Retina (tissue), 1 donor: ENCODE measurements at regions not wholly inside any gene's neighbourhood (a gene's known extent, or its start where the extent isn't known, plus 50 kb on each side); places are given as distances from the start of the nearest gene placed in this dataset.
"Not testable (repeated sequence)": the region's sequence is repeated elsewhere in the genome, so short reads cannot be mapped to it uniquely, and the experiment has no call there.

Experiments used
- DNase-seq: peaks from one replicate; pipeline ENCODE4 v3.0.0-alpha.2; 2016

DNA sequence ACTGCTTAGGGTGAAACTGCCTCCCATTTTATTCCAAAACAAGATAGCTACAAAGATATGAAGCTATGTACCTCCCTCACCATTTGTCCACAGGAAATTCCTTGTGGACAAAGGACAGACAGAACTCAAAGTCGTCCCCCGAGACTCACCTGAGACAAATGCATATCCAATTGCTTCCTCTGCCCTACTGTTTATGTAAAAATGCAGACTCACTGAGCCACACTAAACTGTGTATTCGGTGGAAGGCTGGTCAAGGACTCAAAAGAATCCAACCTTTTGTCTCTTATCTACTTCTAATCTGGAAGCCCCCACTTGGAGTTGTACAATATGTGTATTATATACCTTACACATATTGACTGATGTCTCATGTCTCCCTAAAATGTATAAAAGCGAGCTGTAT, 288.0 kb upstream of the ERCC4 start:
- no peak for DNase-seq

- not testable (repeated sequence) for DNase-seq
These were observed 287.4 kb upstream of the ERCC4 start for GRCh38 chr16:13632504-13632903.

DNA sequence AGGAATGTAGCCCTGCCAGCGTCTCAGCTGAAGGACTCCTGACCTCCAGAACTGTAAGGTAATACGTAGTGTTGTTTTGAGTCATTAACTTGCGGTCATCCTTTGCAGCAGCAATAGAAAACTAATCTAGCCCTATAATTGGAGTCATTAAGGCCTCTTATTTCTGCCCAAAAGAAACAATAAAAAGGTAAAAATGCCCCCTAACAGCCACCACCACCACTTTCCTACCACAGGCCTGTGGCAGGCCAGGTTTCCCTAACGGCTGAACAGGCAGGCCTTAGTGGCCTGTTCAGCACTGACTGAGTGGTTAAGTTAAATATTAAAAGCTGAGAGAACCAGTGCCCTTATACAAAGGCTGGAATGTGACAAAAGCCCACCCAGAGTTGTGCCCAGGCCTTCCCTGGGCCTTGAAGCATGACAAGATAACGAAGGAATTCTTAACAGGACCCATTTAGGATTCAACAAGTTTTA, 286.5 kb upstream of the ERCC4 start:
- no peak for DNase-seq

DNA sequence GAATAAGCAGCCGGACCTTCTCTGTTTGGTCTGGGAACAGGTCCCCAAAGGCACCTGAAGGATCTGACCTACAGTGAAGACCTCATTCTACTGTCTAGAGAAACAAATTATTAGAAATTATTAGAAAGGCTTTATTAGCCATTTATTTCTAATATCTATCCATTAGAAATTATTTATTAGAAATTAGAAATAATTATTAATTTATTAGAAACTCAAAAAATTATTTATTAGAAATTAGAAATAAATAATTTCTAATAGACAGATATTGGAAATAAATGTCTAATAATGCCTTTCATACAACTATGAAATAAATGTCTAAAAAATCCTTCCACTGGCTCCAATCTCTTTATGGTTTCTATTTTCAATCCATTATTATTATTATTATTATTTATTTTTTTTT, 285.7 kb upstream of the ERCC4 start:
- DNase-seq: no peak

- no peak for DNase-seq
These were observed 285.0 kb upstream of the ERCC4 start for GRCh38 chr16:13634959-13635358.

GRCh38 chr16:13638218-13638617, 281.7 kb upstream of the ERCC4 start:
- no peak for DNase-seq

DNA sequence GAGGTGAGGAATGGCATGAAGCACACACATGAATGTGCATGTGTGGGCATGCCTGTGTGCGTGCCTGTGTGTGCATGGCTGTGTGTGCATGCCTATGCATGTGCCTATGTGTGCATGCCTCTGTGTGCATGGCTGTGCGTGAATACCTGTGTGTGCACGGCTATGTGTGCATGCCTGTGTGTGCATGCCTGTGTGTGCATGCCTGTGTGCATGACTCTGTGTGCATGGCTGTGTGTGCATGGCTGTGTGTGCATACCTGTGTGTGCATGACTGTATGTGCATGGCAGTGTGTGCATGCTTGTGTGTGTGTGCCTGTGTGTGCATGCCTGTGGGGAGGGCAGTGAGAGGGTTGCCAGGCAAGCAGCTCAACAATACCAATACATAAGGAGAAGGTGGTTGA, 276.5 kb upstream of the ERCC4 start:
- no peak for DNase-seq

GRCh38 chr16:13645601-13646245, 274.2 kb upstream of the ERCC4 start:
- DNase-seq: no peak

- DNase-seq: no peak
These were observed 259.1 kb upstream of the ERCC4 start for GRCh38 chr16:13660807-13661206.

- no peak for DNase-seq
These were observed 254.1 kb upstream of the ERCC4 start for GRCh38 chr16:13665876-13666275.

DNA sequence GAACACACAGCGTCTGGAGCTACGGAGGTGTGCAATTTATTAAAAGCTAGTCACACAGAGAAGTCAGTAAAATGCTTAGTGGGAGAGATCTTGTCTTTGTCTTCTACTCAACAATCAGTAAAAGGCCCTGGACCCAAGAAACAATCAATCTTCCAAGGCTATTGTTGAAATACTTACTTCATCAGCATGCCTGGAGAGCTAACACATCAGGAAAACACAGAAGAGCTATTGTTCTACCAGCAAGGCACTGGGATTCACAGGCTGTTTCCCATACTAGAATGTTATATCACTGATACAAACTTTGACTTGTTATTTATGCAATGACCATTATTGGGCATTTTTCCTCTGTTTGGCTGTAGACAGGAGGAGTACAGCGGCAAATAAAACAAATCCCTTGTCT, 247.8 kb upstream of the ERCC4 start:
- DNase-seq: peak; percentile 3

GRCh38 chr16:13680021-13680889, 239.7 kb upstream of the ERCC4 start:
- DNase-seq: no peak

- DNase-seq: no peak
These were observed 235.0 kb upstream of the ERCC4 start for GRCh38 chr16:13684819-13685563.

DNA sequence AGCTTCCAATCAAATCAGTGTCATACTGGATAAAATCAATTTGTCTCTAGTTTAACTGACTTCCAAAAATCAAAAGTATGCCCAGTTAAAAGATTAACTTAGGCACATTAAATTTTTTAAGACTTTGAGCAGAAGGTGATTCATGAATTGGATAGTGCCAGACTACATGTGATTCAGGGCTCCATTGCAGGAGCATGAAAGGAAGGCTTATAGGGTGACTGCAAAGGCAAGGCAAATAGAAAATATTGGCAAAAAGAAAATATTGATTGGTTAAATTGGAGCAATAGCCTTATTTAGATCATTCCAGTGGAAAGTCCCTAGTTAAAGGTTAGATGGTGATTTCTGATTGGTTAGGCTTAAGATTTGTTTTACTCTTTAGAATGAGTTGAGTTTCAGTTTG, 223.9 kb upstream of the ERCC4 start:
- no peak for DNase-seq

GRCh38 chr16:13697013-13697412, 222.9 kb upstream of the ERCC4 start:
- no peak for DNase-seq

- DNase-seq: no peak
These were observed 222.4 kb upstream of the ERCC4 start for GRCh38 chr16:13697568-13697967.

DNA sequence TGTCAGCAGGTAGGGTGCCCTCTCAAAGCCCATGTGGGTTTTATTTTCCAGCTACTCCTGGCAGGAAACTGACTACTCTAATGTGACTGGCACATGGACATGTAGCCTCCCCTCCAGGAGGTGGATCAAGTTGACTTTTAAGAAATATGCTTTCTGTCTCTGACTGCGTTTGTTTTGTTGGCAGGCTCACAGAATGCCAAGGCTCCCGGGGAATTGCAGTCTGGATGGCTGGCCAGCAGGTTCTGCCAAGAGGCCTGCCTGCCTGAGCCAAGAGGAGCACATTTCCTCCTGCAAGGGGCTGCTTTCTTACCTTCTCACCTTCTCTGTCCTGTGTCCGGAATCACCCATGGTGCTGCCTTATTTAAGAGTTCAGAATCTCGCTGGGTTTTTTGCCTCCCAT, 217.3 kb upstream of the ERCC4 start:
- no peak for DNase-seq

- DNase-seq: no peak
These were observed 211.4 kb upstream of the ERCC4 start for GRCh38 chr16:13708347-13709120.

- DNase-seq: no peak
These were observed 201.2 kb upstream of the ERCC4 start for GRCh38 chr16:13718748-13719147.

DNA sequence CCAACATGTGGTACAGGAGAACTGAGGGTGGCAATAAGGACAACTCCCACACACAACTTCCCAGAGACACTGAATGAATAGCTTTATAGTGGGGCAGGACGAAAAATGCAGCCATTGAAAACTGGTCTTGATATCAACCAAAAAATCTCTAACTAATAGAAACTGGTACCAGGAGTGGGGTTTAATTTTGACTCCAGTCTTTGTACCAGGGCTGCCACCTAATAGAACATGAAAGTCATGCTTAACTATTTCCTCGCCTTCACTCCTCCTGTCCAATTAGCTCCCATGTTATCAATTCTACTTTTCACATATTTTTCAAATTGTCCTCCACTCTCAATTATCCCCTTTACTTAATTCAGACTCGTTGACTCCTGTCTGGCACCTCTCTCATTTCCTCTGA, 192.0 kb upstream of the ERCC4 start:
- DNase-seq: no peak

DNA sequence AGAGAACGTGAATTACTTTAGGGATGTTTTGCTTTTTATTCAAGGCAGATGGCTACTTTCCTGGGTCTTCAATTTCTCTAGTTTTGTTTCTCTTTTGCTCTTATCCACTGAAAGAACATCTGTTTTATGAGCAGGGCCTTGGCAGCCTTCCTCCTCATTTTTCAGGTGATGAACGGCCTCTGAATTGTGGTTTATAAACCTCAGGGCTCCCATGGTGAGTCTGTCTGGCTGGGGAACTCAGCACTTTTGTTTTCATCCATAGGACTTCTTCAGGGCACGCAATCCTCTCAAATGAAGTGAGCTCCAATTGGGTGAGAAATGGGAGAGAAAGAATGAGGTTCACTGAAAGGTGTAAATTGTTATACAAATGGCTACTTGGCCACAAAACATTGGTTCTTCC, 186.4 kb upstream of the ERCC4 start:
- DNase-seq: no peak

DNA sequence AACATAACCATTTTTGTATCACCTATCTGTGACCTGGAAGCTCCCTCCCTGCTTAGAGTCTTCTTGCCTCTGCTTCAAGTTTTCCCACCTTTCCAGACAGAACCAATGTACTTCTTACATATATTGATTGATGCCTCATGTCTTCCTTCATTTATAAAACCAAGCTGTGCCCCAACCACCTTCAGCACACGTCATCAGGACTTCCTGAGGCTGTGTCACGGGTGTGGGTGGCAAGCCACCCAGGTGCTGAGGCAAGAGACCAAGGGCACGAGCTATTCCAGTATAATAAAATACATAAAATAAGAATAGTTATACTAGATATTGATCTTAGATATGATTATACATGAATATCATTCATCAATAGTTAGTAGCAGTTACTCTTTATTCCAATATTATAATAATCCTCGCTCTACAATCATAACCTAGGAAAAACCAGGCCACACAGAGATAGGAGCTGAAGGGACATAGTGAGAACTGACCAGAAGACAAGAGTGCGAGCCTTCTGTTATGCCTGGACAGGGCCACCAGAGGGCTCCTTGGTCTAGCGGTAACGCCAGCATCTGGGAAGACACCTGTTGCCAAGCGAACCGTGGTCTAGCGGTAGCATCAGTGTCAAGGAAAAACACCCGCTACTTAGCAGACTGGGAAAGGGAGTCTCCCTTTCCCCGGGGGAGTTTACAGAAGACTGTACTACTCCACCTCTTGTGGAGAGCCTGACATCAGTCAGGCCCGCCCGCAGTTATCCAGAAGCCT, 180.2 kb upstream of the ERCC4 start:
- not testable (repeated sequence) for DNase-seq
